Loucy (cell line): ENCODE measurements at regions not wholly inside any gene's neighbourhood (a gene's known extent, or its start where the extent isn't known, plus 50 kb on each side); places are given as distances from the start of the nearest gene placed in this dataset.

Source experiments
- H2AFZ ChIP-seq: fragments of 200-600 bp; sonication (generic); 2 replicates; pipeline ENCODE4 v1.6.0; 2016; ENCODE audit warnings: antibody characterized with exemption, mild to moderate bottlenecking, low read length, moderate library complexity
- H3F3A ChIP-seq: fragments of 200-600 bp; 2 replicates; pipeline ENCODE4 v1.6.0; 2016; ENCODE audit warnings: antibody characterized with exemption, low read depth, mild to moderate bottlenecking
- H3K27me3 ChIP-seq: fragments of 200-600 bp; sonication (generic); 2 replicates; pipeline ENCODE4 v1.6.1; 2014; ENCODE audit warnings: low read length, mild to moderate bottlenecking; ENCODE audit not compliant: insufficient read depth, poor library complexity, severe bottlenecking
- H3K36me3 ChIP-seq: fragments of 200-600 bp; sonication (generic); 2 replicates; pipeline ENCODE4 v1.6.1; 2016; ENCODE audit warnings: low read length; ENCODE audit not compliant: insufficient read depth
- H3K4me1 ChIP-seq: fragments of 200-600 bp; sonication (generic); 2 replicates; pipeline ENCODE4 v1.5.1; 2014; ENCODE audit warnings: low read length, mild to moderate bottlenecking; ENCODE audit not compliant: insufficient read depth, poor library complexity, severe bottlenecking
- H3K4me2 ChIP-seq: fragments of 200-600 bp; sonication (generic); 2 replicates; pipeline ENCODE4 v1.6.0; 2014; ENCODE audit warnings: antibody characterized with exemption, low read length, low read depth, mild to moderate bottlenecking; ENCODE audit not compliant: poor library complexity, severe bottlenecking
- H3K4me3 ChIP-seq: fragments of 200-600 bp; sonication (generic); 2 replicates; pipeline ENCODE4 v1.5.1; 2014; ENCODE audit warnings: low read length, mild to moderate bottlenecking, mixed read lengths; ENCODE audit not compliant: poor library complexity, severe bottlenecking
- H3K79me2 ChIP-seq: fragments of 200-600 bp; sonication (generic); 2 replicates; pipeline ENCODE4 v1.6.1; 2014; ENCODE audit warnings: low read length; ENCODE audit not compliant: insufficient read depth
- H3K9ac ChIP-seq: fragments of 200-600 bp; sonication (generic); 2 replicates; pipeline ENCODE4 v1.6.0; 2014; ENCODE audit warnings: mild to moderate bottlenecking, low read depth, low read length, moderate library complexity; ENCODE audit not compliant: poor library complexity, severe bottlenecking
- H3K9me2 ChIP-seq: fragments of 200-600 bp; sonication (generic); replicated peaks from 2 replicates; pipeline ENCODE4 v1.6.1; 2016; ENCODE audit warnings: low read depth, low read length, mixed read lengths
- H3K9me3 ChIP-seq: fragments of 200-600 bp; sonication (generic); 2 replicates; pipeline ENCODE4 v1.6.1; 2014; ENCODE audit warnings: mild to moderate bottlenecking, antibody characterized with exemption, low read length, low read depth; ENCODE audit not compliant: insufficient read depth
- H4K20me1 ChIP-seq: fragments of 200-600 bp; sonication (generic); 2 replicates; pipeline ENCODE4 v1.6.0; 2014; ENCODE audit warnings: antibody characterized with exemption, low read length, mild to moderate bottlenecking; ENCODE audit not compliant: insufficient read depth, poor library complexity, severe bottlenecking
- CTCF ChIP-seq: fragments of 200-600 bp; sonication (generic); conservative IDR thresholded peaks from 2 replicates; pipeline ENCODE4 v1.5.1; 2014; ENCODE audit warnings: mild to moderate bottlenecking, antibody characterized with exemption, low read length
- EZH2phosphoT487 ChIP-seq: fragments of 200-600 bp; IDR thresholded peaks from 2 replicates; pipeline ENCODE4 v1.6.1; 2018; ENCODE audit warnings: antibody characterized with exemption, mild to moderate bottlenecking, moderate library complexity, borderline replicate concordance

DNA sequence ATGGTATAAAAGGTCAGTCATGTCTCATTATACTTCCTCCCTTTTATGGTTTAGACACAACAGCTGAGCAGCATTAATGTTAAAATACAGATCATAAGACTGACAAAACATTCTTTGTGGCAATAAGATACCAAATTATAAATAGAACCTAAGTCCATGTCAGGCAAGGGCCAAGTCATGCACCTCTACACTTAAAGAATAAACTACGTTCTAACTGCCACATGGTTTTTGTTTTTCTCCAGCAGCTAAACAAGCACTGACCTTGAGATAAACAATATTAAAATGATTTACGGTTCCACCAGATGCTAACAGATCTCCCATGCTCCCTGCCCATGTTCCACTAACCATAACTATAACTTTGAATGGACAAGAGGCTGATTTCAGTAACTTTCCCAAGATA, 368.6 kb upstream of the TFPI start:
- no peaks in the 10 kb centered on the region for H3K27me3 ChIP-seq
- TF ChIP-seq CTCF (no peak), EZH2phosphoT487 (no peak)
- H3K9me3 ChIP-seq, result no peaks in the 10 kb centered on the region
- no peaks in the 10 kb centered on the region for H3K36me3 ChIP-seq
- no peaks in the 10 kb centered on the region for H3K9me2 ChIP-seq
- H3K4me2 ChIP-seq, result no peak overlapping the region
- no peaks in the 10 kb centered on the region for H3F3A ChIP-seq
- no peaks in the 10 kb centered on the region for H4K20me1 ChIP-seq
- no peaks in the 10 kb centered on the region for H3K79me2 ChIP-seq
- no peak overlapping the region for H3K9ac ChIP-seq
- H3K4me3 ChIP-seq, result no peak overlapping the region
- H3K4me1 ChIP-seq, result no peaks in the 10 kb centered on the region
- H2AFZ ChIP-seq, result no peak overlapping the region

- TF ChIP-seq CTCF, result no peak
- no peak for TF ChIP-seq EZH2phosphoT487
- Histone ChIP-seq H4K20me1 (no peaks in the 10 kb centered on the region), H2AFZ (no peak overlapping the region), H3K9ac (no peak overlapping the region), H3K4me3 (no peak overlapping the region), H3F3A (no peaks in the 10 kb centered on the region), H3K27me3 (no peaks in the 10 kb centered on the region), H3K9me3 (no peaks in the 10 kb centered on the region), H3K4me1 (no peaks in the 10 kb centered on the region), H3K79me2 (no peaks in the 10 kb centered on the region), H3K4me2 (no peak overlapping the region), H3K36me3 (no peaks in the 10 kb centered on the region), H3K9me2 (no peaks in the 10 kb centered on the region)
Observed at GRCh38 chr2:187924293-187924692, 367.4 kb upstream of the GULP1 start.

DNA sequence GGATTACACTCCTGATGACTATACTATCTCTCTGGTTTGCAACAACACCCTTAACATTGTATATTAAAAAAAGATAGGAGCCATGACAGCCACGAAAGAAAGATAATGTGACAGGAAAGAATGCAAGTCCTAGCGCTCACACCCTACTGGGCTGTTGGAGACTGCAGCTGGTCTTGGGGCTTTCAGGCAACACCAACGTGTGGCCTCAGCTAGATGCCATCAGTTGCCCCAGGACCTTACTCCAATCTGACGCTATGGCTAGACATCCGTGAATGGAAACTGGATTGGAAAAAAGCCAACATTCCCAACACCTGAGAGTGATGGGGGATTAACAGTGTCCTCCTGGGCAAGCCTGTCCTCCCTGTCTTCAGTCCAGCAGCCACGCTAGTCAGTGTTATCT, 357.4 kb upstream of the GULP1 start:
- no peaks in the 10 kb centered on the region for H3K9me3 ChIP-seq
- H3K79me2 ChIP-seq, result no peaks in the 10 kb centered on the region
- no peaks in the 10 kb centered on the region for H3F3A ChIP-seq
- TF ChIP-seq CTCF (no peak), EZH2phosphoT487 (no peak)
- H3K4me2 ChIP-seq, result no peak overlapping the region
- H3K9ac ChIP-seq, result no peak overlapping the region
- no peak overlapping the region for H2AFZ ChIP-seq
- H3K4me3 ChIP-seq, result no peak overlapping the region
- no peaks in the 10 kb centered on the region for H4K20me1 ChIP-seq
- no peaks in the 10 kb centered on the region for H3K4me1 ChIP-seq
- H3K27me3 ChIP-seq, result no peaks in the 10 kb centered on the region
- H3K36me3 ChIP-seq, result no peaks in the 10 kb centered on the region
- H3K9me2 ChIP-seq, result no peaks in the 10 kb centered on the region
